ENCODE measurements at regions not wholly inside any gene's neighbourhood (a gene's known extent, or its start where the extent isn't known, plus 50 kb on each side); places are given as distances from the start of the nearest gene placed in this dataset.
"Not testable (repeated sequence)": the region's sequence is repeated elsewhere in the genome, so short reads cannot be mapped to it uniquely, and the experiment has no call there.

- DNase-seq; H3K27ac ChIP-seq (ENCODE audit: low read length); H3K4me1 ChIP-seq (ENCODE audit: control insufficient read depth, insufficient read depth, low read length); H3K9me3 ChIP-seq (ENCODE audit: control insufficient read depth, low read depth, low read length); H3K4me3 ChIP-seq (ENCODE audit: low read length); H3K36me3 ChIP-seq (ENCODE audit: control insufficient read depth, insufficient read depth, low read length); H3K27me3 ChIP-seq (ENCODE audit: control insufficient read depth, insufficient read depth, low read length): not testable (repeated sequence)
- WGBS (ENCODE audit: insufficient coverage, low lambda C conversion rate): no CpG with 5 or more reads among the region's 6 CpGs
Measured at GRCh38 chr6:11457422-11457821, 80.1 kb upstream of the TMEM170B start.

- not testable (repeated sequence) for H3K4me3 ChIP-seq (ENCODE audit: low read length); H3K36me3 ChIP-seq (ENCODE audit: control insufficient read depth, insufficient read depth, low read length); DNase-seq; H3K4me1 ChIP-seq (ENCODE audit: control insufficient read depth, insufficient read depth, low read length); H3K27me3 ChIP-seq (ENCODE audit: control insufficient read depth, insufficient read depth, low read length); H3K9me3 ChIP-seq (ENCODE audit: control insufficient read depth, low read depth, low read length); H3K27ac ChIP-seq (ENCODE audit: low read length)
- no CpG with 5 or more reads among the region's 8 CpGs for WGBS (ENCODE audit: insufficient coverage, low lambda C conversion rate)
Measured at GRCh38 chr6:11452106-11452505, 85.4 kb upstream of the TMEM170B start.

- no CpG with 5 or more reads among the region's 2 CpGs for WGBS (ENCODE audit: insufficient coverage, low lambda C conversion rate)
- DNase-seq: no peak
Measured at GRCh38 chr6:11450037-11450436, 87.5 kb upstream of the TMEM170B start.

GRCh38 chr6:11449408-11449807 lies 88.1 kb upstream of the TMEM170B start:
- Histone ChIP-seq H3K4me1 (ENCODE audit: control insufficient read depth, insufficient read depth, low read length) (no peaks in the 10 kb centered on the region), H3K36me3 (ENCODE audit: control insufficient read depth, insufficient read depth, low read length) (no peaks in the 10 kb centered on the region), H3K4me3 (ENCODE audit: low read length) (no peak overlapping the region), H3K9me3 (ENCODE audit: control insufficient read depth, low read depth, low read length) (no peaks in the 10 kb centered on the region), H3K27ac (ENCODE audit: low read length) (no peak overlapping the region), H3K27me3 (ENCODE audit: control insufficient read depth, insufficient read depth, low read length) (no peaks in the 10 kb centered on the region)
- WGBS (ENCODE audit: insufficient coverage, low lambda C conversion rate): no CpG with 5 or more reads among the region's 2 CpGs
- DNase-seq: no peak

More at GRCh38 chr6:11450037-11450436, 87.5 kb upstream of the TMEM170B start:
- Histone ChIP-seq H3K4me3 (ENCODE audit: low read length) (no peak overlapping the region), H3K4me1 (ENCODE audit: control insufficient read depth, insufficient read depth, low read length) (no peaks in the 10 kb centered on the region), H3K27me3 (ENCODE audit: control insufficient read depth, insufficient read depth, low read length) (no peaks in the 10 kb centered on the region), H3K27ac (ENCODE audit: low read length) (no peak overlapping the region), H3K9me3 (ENCODE audit: control insufficient read depth, low read depth, low read length) (no peaks in the 10 kb centered on the region), H3K36me3 (ENCODE audit: control insufficient read depth, insufficient read depth, low read length) (no peaks in the 10 kb centered on the region)

GRCh38 chr6:11448038-11448437 lies 89.5 kb upstream of the TMEM170B start:
- DNase-seq: no peak

GRCh38 chr6:11447265-11447664 lies 90.3 kb upstream of the TMEM170B start:
- 83% methylated on average over 1 of the region's 1 CpG for WGBS (ENCODE audit: insufficient coverage, low lambda C conversion rate)
- Histone ChIP-seq H3K27ac (ENCODE audit: low read length) (no peak overlapping the region), H3K27me3 (ENCODE audit: control insufficient read depth, insufficient read depth, low read length) (no peaks in the 10 kb centered on the region), H3K4me1 (ENCODE audit: control insufficient read depth, insufficient read depth, low read length) (no peaks in the 10 kb centered on the region), H3K36me3 (ENCODE audit: control insufficient read depth, insufficient read depth, low read length) (no peaks in the 10 kb centered on the region), H3K9me3 (ENCODE audit: control insufficient read depth, low read depth, low read length) (peaks cover 2% of the 10 kb centered on the region), H3K4me3 (ENCODE audit: low read length) (no peak overlapping the region)
- DNase-seq: no peak

More at GRCh38 chr6:11448038-11448437, 89.5 kb upstream of the TMEM170B start:
- peaks cover 2% of the 10 kb centered on the region for H3K9me3 ChIP-seq (ENCODE audit: control insufficient read depth, low read depth, low read length)
- no peaks in the 10 kb centered on the region for H3K4me1 ChIP-seq (ENCODE audit: control insufficient read depth, insufficient read depth, low read length)
- H3K36me3 ChIP-seq (ENCODE audit: control insufficient read depth, insufficient read depth, low read length): no peaks in the 10 kb centered on the region
- no peaks in the 10 kb centered on the region for H3K27me3 ChIP-seq (ENCODE audit: control insufficient read depth, insufficient read depth, low read length)
- H3K4me3 ChIP-seq (ENCODE audit: low read length): no peak overlapping the region
- H3K27ac ChIP-seq (ENCODE audit: low read length): no peak overlapping the region

GRCh38 chr6:11445146-11445545 lies 92.4 kb upstream of the TMEM170B start:
- WGBS (ENCODE audit: insufficient coverage, low lambda C conversion rate): 100% methylated on average over 1 of the region's 2 CpGs
- no peak overlapping the region for H3K27ac ChIP-seq (ENCODE audit: low read length)

GRCh38 chr6:11443125-11443524 lies 94.4 kb upstream of the TMEM170B start:
- H3K4me3 ChIP-seq (ENCODE audit: low read length); H3K9me3 ChIP-seq (ENCODE audit: control insufficient read depth, low read depth, low read length); DNase-seq; H3K27ac ChIP-seq (ENCODE audit: low read length); H3K4me1 ChIP-seq (ENCODE audit: control insufficient read depth, insufficient read depth, low read length); H3K36me3 ChIP-seq (ENCODE audit: control insufficient read depth, insufficient read depth, low read length); H3K27me3 ChIP-seq (ENCODE audit: control insufficient read depth, insufficient read depth, low read length): not testable (repeated sequence)
- WGBS (ENCODE audit: insufficient coverage, low lambda C conversion rate): no CpG with 5 or more reads among the region's 1 CpG

More at GRCh38 chr6:11445146-11445545, 92.4 kb upstream of the TMEM170B start:
- no peak for DNase-seq
- Histone ChIP-seq H3K27me3 (ENCODE audit: control insufficient read depth, insufficient read depth, low read length) (no peaks in the 10 kb centered on the region), H3K4me1 (ENCODE audit: control insufficient read depth, insufficient read depth, low read length) (no peaks in the 10 kb centered on the region), H3K9me3 (ENCODE audit: control insufficient read depth, low read depth, low read length) (peaks cover 2% of the 10 kb centered on the region), H3K4me3 (ENCODE audit: low read length) (no peak overlapping the region), H3K36me3 (ENCODE audit: control insufficient read depth, insufficient read depth, low read length) (no peaks in the 10 kb centered on the region)

GRCh38 chr6:11442495-11442894 lies 95.1 kb upstream of the TMEM170B start:
- Histone ChIP-seq H3K9me3 (ENCODE audit: control insufficient read depth, low read depth, low read length) (peaks cover 2% of the 10 kb centered on the region), H3K27me3 (ENCODE audit: control insufficient read depth, insufficient read depth, low read length) (no peaks in the 10 kb centered on the region), H3K27ac (ENCODE audit: low read length) (no peak overlapping the region), H3K4me3 (ENCODE audit: low read length) (no peak overlapping the region), H3K4me1 (ENCODE audit: control insufficient read depth, insufficient read depth, low read length) (no peaks in the 10 kb centered on the region), H3K36me3 (ENCODE audit: control insufficient read depth, insufficient read depth, low read length) (no peaks in the 10 kb centered on the region)
- DNase-seq: no peak
- no CpG with 5 or more reads among the region's 2 CpGs for WGBS (ENCODE audit: insufficient coverage, low lambda C conversion rate)

GRCh38 chr6:11439876-11440275 lies 97.7 kb upstream of the TMEM170B start:
- 91% methylated on average over 2 of the region's 2 CpGs for WGBS (ENCODE audit: insufficient coverage, low lambda C conversion rate)
- no peak for DNase-seq
- Histone ChIP-seq H3K4me3 (ENCODE audit: low read length) (no peak overlapping the region), H3K9me3 (ENCODE audit: control insufficient read depth, low read depth, low read length) (peaks cover 2% of the 10 kb centered on the region), H3K4me1 (ENCODE audit: control insufficient read depth, insufficient read depth, low read length) (peaks cover 5% of the 10 kb centered on the region), H3K27ac (ENCODE audit: low read length) (no peak overlapping the region), H3K36me3 (ENCODE audit: control insufficient read depth, insufficient read depth, low read length) (no peaks in the 10 kb centered on the region), H3K27me3 (ENCODE audit: control insufficient read depth, insufficient read depth, low read length) (no peaks in the 10 kb centered on the region)

GRCh38 chr6:11439017-11439420 lies 98.5 kb upstream of the TMEM170B start:
- 100% methylated on average over 1 of the region's 2 CpGs for WGBS (ENCODE audit: insufficient coverage, low lambda C conversion rate)
- no peak overlapping the region for H3K27ac ChIP-seq (ENCODE audit: low read length)
- H3K27me3 ChIP-seq (ENCODE audit: control insufficient read depth, insufficient read depth, low read length): no peaks in the 10 kb centered on the region
- DNase-seq: no peak
- no peaks in the 10 kb centered on the region for H3K36me3 ChIP-seq (ENCODE audit: control insufficient read depth, insufficient read depth, low read length)
- peaks cover 14% of the 10 kb centered on the region for H3K4me1 ChIP-seq (ENCODE audit: control insufficient read depth, insufficient read depth, low read length)
- H3K4me3 ChIP-seq (ENCODE audit: low read length): no peak overlapping the region
- H3K9me3 ChIP-seq (ENCODE audit: control insufficient read depth, low read depth, low read length): no peaks in the 10 kb centered on the region
